ENCODE measurements at regions not wholly inside any gene's neighbourhood (a gene's known extent, or its start where the extent isn't known, plus 50 kb on each side); places are given as distances from the start of the nearest gene placed in this dataset.

DNA sequence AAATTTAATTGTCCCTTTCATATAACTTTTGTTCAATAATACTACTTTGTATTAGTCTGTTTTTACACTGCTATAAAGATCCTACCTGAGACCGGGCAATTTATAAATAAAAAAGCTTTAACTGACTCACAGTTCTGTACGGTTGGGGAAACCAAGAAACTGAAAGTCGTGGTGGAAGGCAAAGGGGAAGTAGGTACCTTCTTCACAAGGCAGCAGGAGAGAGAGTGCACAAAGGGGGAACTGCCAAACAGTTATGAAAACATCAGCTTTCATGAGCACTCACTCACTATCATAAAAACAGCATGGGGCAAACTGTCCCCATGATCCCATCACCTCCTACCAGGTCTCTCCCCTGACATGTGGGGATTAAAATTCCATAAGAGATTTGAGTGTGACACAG, 1069.0 kb downstream of the FSCB start:
- Histone ChIP-seq H3K27ac (no peak overlapping the region), H3K4me3 (no peak overlapping the region), H3K27me3 (no peaks in the 10 kb centered on the region), H3K36me3 (no peaks in the 10 kb centered on the region), H3K9me3 (peaks cover 0 to 5% (median 0%) of the 10 kb centered on the region in 4 donors), H3K4me1 (no peaks in the 10 kb centered on the region)
- TF ChIP-seq POLR2A (IDR thresholded peaks at IDR 0.05) (no peak), EP300 (IDR thresholded peaks at IDR 0.05) (no peak)
- DNase-seq (ENCODE audit: low spot score in 2 of 2), result no peak
- WGBS, 2 donors, result 61 to 65% methylated on average over 3 of the region's 3 CpGs

DNA sequence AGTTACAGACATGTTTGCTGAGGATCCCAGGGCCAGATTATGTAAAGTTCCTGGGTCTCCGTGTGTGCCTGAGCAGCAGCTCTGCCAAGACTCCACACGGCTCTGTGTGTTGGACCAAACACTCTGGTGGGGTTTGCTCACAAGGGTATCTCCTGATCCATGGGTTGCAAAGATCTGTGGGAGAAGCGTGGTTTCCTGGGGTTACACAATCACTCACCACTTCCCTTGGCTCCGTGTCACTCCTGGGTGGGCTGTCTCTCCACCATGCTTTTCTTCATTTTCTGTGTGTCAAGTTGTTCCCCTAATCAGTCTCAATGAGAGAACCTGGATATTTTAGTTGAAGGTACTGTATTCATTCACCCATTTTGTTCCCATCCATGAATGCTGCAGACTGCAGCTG, 1088.8 kb downstream of the FSCB start:
- Histone ChIP-seq H3K4me1 (no peaks in the 10 kb centered on the region), H3K27me3 (no peaks in the 10 kb centered on the region), H3K9me3 (peaks cover 0 to 4% (median 0%) of the 10 kb centered on the region in 4 donors), H3K36me3 (no peaks in the 10 kb centered on the region), H3K27ac (no peak overlapping the region), H3K4me3 (no peak overlapping the region)
- TF ChIP-seq POLR2A (IDR thresholded peaks at IDR 0.05) (no peak), EP300 (IDR thresholded peaks at IDR 0.05) (no peak)
- TF ChIP-seq, protein P1, sequence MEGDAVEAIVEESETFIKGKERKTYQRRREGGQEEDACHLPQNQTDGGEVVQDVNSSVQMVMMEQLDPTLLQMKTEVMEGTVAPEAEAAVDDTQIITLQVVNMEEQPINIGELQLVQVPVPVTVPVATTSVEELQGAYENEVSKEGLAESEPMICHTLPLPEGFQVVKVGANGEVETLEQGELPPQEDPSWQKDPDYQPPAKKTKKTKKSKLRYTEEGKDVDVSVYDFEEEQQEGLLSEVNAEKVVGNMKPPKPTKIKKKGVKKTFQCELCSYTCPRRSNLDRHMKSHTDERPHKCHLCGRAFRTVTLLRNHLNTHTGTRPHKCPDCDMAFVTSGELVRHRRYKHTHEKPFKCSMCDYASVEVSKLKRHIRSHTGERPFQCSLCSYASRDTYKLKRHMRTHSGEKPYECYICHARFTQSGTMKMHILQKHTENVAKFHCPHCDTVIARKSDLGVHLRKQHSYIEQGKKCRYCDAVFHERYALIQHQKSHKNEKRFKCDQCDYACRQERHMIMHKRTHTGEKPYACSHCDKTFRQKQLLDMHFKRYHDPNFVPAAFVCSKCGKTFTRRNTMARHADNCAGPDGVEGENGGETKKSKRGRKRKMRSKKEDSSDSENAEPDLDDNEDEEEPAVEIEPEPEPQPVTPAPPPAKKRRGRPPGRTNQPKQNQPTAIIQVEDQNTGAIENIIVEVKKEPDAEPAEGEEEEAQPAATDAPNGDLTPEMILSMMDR (IDR thresholded peaks at IDR 0.05), result no peak
- no peak for DNase-seq (ENCODE audit: low spot score in 2 of 2)
- 76 to 86% methylated on average over 4 of the region's 4 CpGs for whole genome bisulfite sequencing, 2 donors

DNA sequence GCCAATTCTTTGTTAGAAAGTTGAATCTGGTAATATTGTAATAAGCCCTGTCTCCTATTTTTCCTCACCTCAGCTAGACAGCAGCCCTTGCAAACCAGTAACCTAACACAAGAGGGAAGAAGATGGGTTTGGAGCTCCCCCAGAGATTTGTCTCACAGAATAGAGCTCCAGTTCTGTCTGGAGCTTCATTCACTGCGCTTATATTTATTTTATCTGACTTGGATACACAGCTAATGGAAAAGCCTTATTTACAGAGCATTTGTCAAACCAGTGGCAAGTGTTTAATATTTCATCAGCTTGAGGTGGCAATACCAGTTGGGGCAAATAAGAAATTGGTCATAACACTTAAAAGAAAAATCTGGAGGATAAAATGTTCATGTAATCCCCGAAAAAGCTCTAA, 1094.0 kb downstream of the FSCB start:
- Histone ChIP-seq H3K9me3 (no peaks in the 10 kb centered on the region), H3K4me1 (no peaks in the 10 kb centered on the region), H3K27ac (no peak overlapping the region), H3K4me3 (no peak overlapping the region), H3K27me3 (no peaks in the 10 kb centered on the region), H3K36me3 (no peaks in the 10 kb centered on the region)
- WGBS, 2 donors, result 91 to 92% methylated on average over 2 of the region's 2 CpGs
- TF ChIP-seq EP300 (IDR thresholded peaks at IDR 0.05) (no peak), POLR2A (IDR thresholded peaks at IDR 0.05) (no peak)
- TF ChIP-seq, protein P1 (IDR thresholded peaks at IDR 0.05), result no peak
- DNase-seq (ENCODE audit: low spot score in 2 of 2), result no peak

DNA sequence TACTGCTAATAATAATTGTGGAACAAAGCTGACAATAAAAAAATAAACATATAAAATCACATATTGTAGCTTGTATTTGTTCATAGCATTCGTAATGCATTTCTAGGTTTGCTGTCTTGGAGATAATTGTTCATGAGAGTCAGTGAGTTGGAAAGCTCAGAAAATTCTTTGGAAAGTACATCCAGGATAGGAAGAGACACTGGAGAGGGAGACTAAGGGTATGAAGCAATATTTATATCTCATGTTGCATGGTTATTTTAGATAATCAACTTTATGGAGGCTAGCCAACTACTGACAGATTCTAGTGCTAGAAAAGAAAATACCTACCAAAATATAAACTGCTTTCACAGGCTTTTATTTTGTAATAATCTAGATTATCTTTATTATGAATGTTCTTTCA, 1095.2 kb downstream of the FSCB start:
- no peak for DNase-seq (ENCODE audit: low spot score in 2 of 2)
- H3K36me3 ChIP-seq, result no peaks in the 10 kb centered on the region
- no peaks in the 10 kb centered on the region for H3K4me1 ChIP-seq
- WGBS, 2 donors, result 62 to 80% methylated on average over 1 of the region's 1 CpG
- H3K9me3 ChIP-seq, result no peaks in the 10 kb centered on the region
- TF ChIP-seq POLR2A (IDR thresholded peaks at IDR 0.05) (no peak), EP300 (IDR thresholded peaks at IDR 0.05) (no peak)
- TF ChIP-seq, protein P1 (IDR thresholded peaks at IDR 0.05), result no peak
- no peak overlapping the region for H3K27ac ChIP-seq
- H3K27me3 ChIP-seq, result no peaks in the 10 kb centered on the region
- H3K4me3 ChIP-seq, result no peak overlapping the region

DNA sequence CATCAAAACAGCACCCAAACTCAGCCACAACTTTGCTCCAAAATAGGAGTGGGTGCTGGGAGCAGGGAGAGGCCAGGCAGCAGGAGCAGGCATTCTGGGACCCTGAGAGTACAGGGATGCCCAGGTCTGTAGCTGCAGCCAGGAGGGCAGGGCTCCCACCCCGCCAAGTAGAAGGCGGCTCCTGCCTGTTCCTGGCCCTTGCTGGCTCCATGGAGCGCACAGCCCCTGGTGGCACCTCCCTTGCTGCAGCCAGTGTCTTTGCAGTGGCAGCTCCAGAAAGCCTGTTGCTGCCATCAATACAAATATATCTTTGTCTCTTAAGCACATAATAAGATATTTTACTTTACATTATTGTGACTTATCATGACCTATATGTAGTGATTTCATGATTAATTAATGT, 1096.5 kb downstream of the FSCB start:
- no peaks in the 10 kb centered on the region for H3K36me3 ChIP-seq
- no peak overlapping the region for H3K4me3 ChIP-seq
- DNase-seq (ENCODE audit: low spot score in 2 of 2), result no peak
- TF ChIP-seq POLR2A (IDR thresholded peaks at IDR 0.05), result no peak
- no peak for TF ChIP-seq EP300 (IDR thresholded peaks at IDR 0.05)
- TF ChIP-seq, protein P1 (IDR thresholded peaks at IDR 0.05), result no peak
- WGBS, 2 donors, result 50 to 83% methylated on average over 2 to 3 of the region's 3 CpGs
- no peaks in the 10 kb centered on the region for H3K9me3 ChIP-seq
- no peak overlapping the region for H3K27ac ChIP-seq
- no peaks in the 10 kb centered on the region for H3K4me1 ChIP-seq
- no peaks in the 10 kb centered on the region for H3K27me3 ChIP-seq

DNA sequence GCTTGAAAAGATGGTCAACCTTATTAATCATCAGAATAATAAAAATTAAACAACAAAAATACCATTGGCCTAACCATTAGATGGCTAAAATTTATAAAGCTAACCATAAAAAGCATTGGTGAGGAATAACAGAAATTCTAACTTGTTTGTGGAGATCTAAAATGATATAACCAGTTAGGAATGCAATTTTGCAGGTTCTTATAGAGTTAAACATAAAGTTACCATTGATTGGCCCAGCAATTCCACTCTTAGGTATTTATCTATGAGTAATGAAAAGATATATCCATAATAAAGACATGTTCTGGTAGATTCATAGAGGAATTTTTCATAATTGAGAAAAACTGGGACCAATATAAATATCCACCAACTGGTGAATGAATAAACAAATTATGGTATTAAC, 1098.6 kb downstream of the FSCB start:
- Histone ChIP-seq H3K9me3 (no peaks in the 10 kb centered on the region), H3K27ac (no peak overlapping the region), H3K27me3 (no peaks in the 10 kb centered on the region), H3K36me3 (no peaks in the 10 kb centered on the region), H3K4me1 (no peaks in the 10 kb centered on the region), H3K4me3 (no peak overlapping the region)
- TF ChIP-seq, protein P1 (IDR thresholded peaks at IDR 0.05), result no peak
- no peak for TF ChIP-seq POLR2A (IDR thresholded peaks at IDR 0.05)
- TF ChIP-seq EP300 (IDR thresholded peaks at IDR 0.05), result no peak
- DNase-seq (ENCODE audit: low spot score in 2 of 2), result no peak
